GM10266 (cell line): ENCODE measurements at regions not wholly inside any gene's neighbourhood (a gene's known extent, or its start where the extent isn't known, plus 50 kb on each side); places are given as distances from the start of the nearest gene placed in this dataset.

Source experiments
- DNase-seq: peaks from one replicate; pipeline ENCODE4 v3.0.0; 2012; ENCODE audit errors: extremely low spot score
- CTCF ChIP-seq: IDR thresholded peaks from 2 replicates; pipeline ENCODE4 v1.5.1; 2012; ENCODE audit warnings: mild to moderate bottlenecking, low read depth; ENCODE audit not compliant: control insufficient read depth, insufficient read depth; ENCODE audit errors: missing control alignments

GRCh38 chrX:69045616-69046345 lies 119.5 kb downstream of the PJA1 start:
- no peak for TF ChIP-seq CTCF
- no peak for DNase-seq

- TF ChIP-seq CTCF = no peak
Observed at GRCh38 chrX:69038816-69039215, 126.4 kb downstream of the PJA1 start.

GRCh38 chrX:69038188-69038587 lies 127.1 kb downstream of the PJA1 start:
- no peak for DNase-seq
- TF ChIP-seq CTCF = no peak

More at GRCh38 chrX:69038816-69039215, 126.4 kb downstream of the PJA1 start:
- no peak for DNase-seq

GRCh38 chrX:69037786-69038185 lies 127.5 kb downstream of the PJA1 start:
- no peak for TF ChIP-seq CTCF
- no peak for DNase-seq

- no peak for TF ChIP-seq CTCF
Observed at GRCh38 chrX:69036674-69037573, 128.3 kb downstream of the PJA1 start.

GRCh38 chrX:69034451-69034850 lies 130.8 kb downstream of the PJA1 start:
- TF ChIP-seq CTCF = no peak
- DNase-seq = no peak

More at GRCh38 chrX:69036674-69037573, 128.3 kb downstream of the PJA1 start:
- DNase-seq = no peak

- DNase-seq = no peak
- no peak for TF ChIP-seq CTCF
Observed at GRCh38 chrX:69033936-69034335, 131.3 kb downstream of the PJA1 start.
